HS-5 (cell line): ENCODE measurements at regions not wholly inside any gene's neighbourhood (a gene's known extent, or its start where the extent isn't known, plus 50 kb on each side); places are given as distances from the start of the nearest gene placed in this dataset.
A peak's percentile ranks its signal among the peaks of the same experiment; 100 is the strongest.
"Not testable (repeated sequence)": the region's sequence is repeated elsewhere in the genome, so short reads cannot be mapped to it uniquely, and the experiment has no call there.

ENCODE experiments used
- DNase-seq: peaks from one replicate; pipeline ENCODE4 v3.0.0-alpha.2; 2012; ENCODE audit warnings: low read depth

GRCh38 chrX:112367065-112367464 is 284.5 kb upstream of the TRPC5 start:
- no peak for DNase-seq

- no peak for DNase-seq
Observed at GRCh38 chrX:112359906-112360305, 277.3 kb upstream of the TRPC5 start.

- DNase-seq = no peak
Observed at GRCh38 chrX:112355931-112356330, 273.4 kb upstream of the TRPC5 start.

GRCh38 chrX:112341598-112341997 is 259.0 kb upstream of the TRPC5 start:
- peak; percentile 36 for DNase-seq

- no peak for DNase-seq
Observed at GRCh38 chrX:112313201-112313600, 230.6 kb upstream of the TRPC5 start.

GRCh38 chrX:112306027-112306426 is 223.5 kb upstream of the TRPC5 start:
- no peak for DNase-seq

- DNase-seq = no peak
Observed at GRCh38 chrX:112279940-112280339, 197.4 kb upstream of the TRPC5 start.

GRCh38 chrX:112270991-112271390 is 188.4 kb upstream of the TRPC5 start:
- DNase-seq = no peak

GRCh38 chrX:112266136-112266535 is 183.6 kb upstream of the TRPC5 start:
- no peak for DNase-seq

GRCh38 chrX:112259375-112259774 is 176.8 kb upstream of the TRPC5 start:
- no peak for DNase-seq

GRCh38 chrX:112254896-112255295 is 172.3 kb upstream of the TRPC5 start:
- DNase-seq = no peak

GRCh38 chrX:112247714-112248113 is 165.1 kb upstream of the TRPC5 start:
- no peak for DNase-seq

GRCh38 chrX:112235547-112235946 is 153.0 kb upstream of the TRPC5 start:
- no peak for DNase-seq

- no peak for DNase-seq
Observed at GRCh38 chrX:112233164-112233563, 150.6 kb upstream of the TRPC5 start.

GRCh38 chrX:112226795-112227194 is 144.2 kb upstream of the TRPC5 start:
- not testable (repeated sequence) for DNase-seq

GRCh38 chrX:112223391-112223790 is 140.8 kb upstream of the TRPC5 start:
- DNase-seq = no peak

GRCh38 chrX:112218388-112218787 is 135.8 kb upstream of the TRPC5 start:
- DNase-seq = no peak

- DNase-seq = peak; percentile 20
Observed at GRCh38 chrX:112211459-112211858, 128.9 kb upstream of the TRPC5 start.

- DNase-seq = no peak
Observed at GRCh38 chrX:112197840-112198239, 115.3 kb upstream of the TRPC5 start.

- DNase-seq = no peak
Observed at GRCh38 chrX:112190646-112191045, 108.1 kb upstream of the TRPC5 start.

- DNase-seq = not testable (repeated sequence)
Observed at GRCh38 chrX:112181361-112181760, 98.8 kb upstream of the TRPC5 start.

GRCh38 chrX:112164420-112164819 is 81.8 kb upstream of the TRPC5 start:
- no peak for DNase-seq

GRCh38 chrX:112163906-112164305 is 81.3 kb upstream of the TRPC5 start:
- DNase-seq = peak; percentile 11

- no peak for DNase-seq
Observed at GRCh38 chrX:112148397-112148796, 65.8 kb upstream of the TRPC5 start.

- no peak for DNase-seq
Observed at GRCh38 chrX:112147206-112147605, 64.6 kb upstream of the TRPC5 start.
